HepG2 (cell line): ENCODE measurements at regions not wholly inside any gene's neighbourhood (a gene's known extent, or its start where the extent isn't known, plus 50 kb on each side); places are given as distances from the start of the nearest gene placed in this dataset.

Experiments
- CBX5 ChIP-seq: sonication (generic); formaldehyde crosslinking; IDR thresholded peaks from 2 replicates; pipeline ENCODE4 v1.4.0; 2020; ENCODE audit warnings: missing genetic modification reagents, borderline replicate concordance
- CSRNP1 ChIP-seq: sonication (generic); formaldehyde crosslinking; IDR thresholded peaks from 2 replicates; pipeline ENCODE4 v1.8.1; 2023; ENCODE audit warnings: mild to moderate bottlenecking, missing genetic modification reagents
- FOSL1 ChIP-seq: sonication (generic); formaldehyde crosslinking; IDR thresholded peaks from 2 replicates; pipeline ENCODE4 v1.9.0; 2021; ENCODE audit warnings: missing genetic modification reagents, borderline replicate concordance
- GABPB1 ChIP-seq: IDR thresholded peaks from 2 replicates; pipeline ENCODE4 v1.6.1; 2016; ENCODE audit warnings: mild to moderate bottlenecking, missing genetic modification reagents, moderate library complexity, missing compliant biosample characterization
- REXO4 ChIP-seq: sonication (generic); formaldehyde crosslinking; IDR thresholded peaks from 2 replicates; pipeline ENCODE4 v1.8.0; 2022; ENCODE audit warnings: missing genetic modification reagents, mild to moderate bottlenecking, borderline replicate concordance
- ZNF331 ChIP-seq: sonication (generic); formaldehyde crosslinking; IDR thresholded peaks from 2 replicates; pipeline ENCODE4 v1.4.0; 2020; ENCODE audit warnings: missing genetic modification reagents
- ZNF713 ChIP-seq: sonication (generic); formaldehyde crosslinking; IDR thresholded peaks from 2 replicates; pipeline ENCODE4 v1.4.0; 2020; ENCODE audit warnings: mild to moderate bottlenecking, missing genetic modification reagents
- ZSCAN5A ChIP-seq: sonication (generic); formaldehyde crosslinking; IDR thresholded peaks from 2 replicates; pipeline ENCODE4 v1.8.0; 2022; ENCODE audit warnings: mild to moderate bottlenecking, missing genetic modification reagents, borderline replicate concordance
- TF ChIP-seq, protein P1 (sequence below): sonication (generic); formaldehyde crosslinking; IDR thresholded peaks from 2 replicates; pipeline ENCODE4 v1.4.0; 2020; ENCODE audit warnings: missing genetic modification reagents
- TF ChIP-seq, protein P2 (sequence below): sonication (generic); formaldehyde crosslinking; IDR thresholded peaks from 2 replicates; pipeline ENCODE4 v1.4.0; 2020; ENCODE audit warnings: mild to moderate bottlenecking, missing genetic modification reagents
- TF ChIP-seq, protein P3 (sequence below): IDR thresholded peaks from 2 replicates; pipeline ENCODE4 v1.6.1; 2018; ENCODE audit warnings: missing genetic modification reagents

DNA sequence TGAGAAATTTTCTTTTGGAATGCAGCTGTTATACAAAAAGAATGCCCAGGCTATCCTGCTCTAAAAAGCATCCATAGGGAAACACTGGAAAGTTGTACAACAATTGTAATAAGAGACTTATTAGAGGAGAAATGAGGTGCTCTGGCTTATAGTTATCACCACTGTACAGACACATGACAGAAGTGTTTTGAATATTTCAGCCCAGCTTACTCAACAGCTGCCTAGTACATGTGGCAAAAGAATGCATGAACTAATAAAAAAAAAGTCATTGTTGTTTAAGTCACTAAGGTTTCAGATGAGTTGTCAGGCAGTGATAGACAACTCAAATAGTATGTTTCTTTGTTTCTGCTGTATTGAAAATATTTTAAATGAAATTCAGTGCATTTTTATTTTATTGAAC lies 307.7 kb downstream of the GPM6A start (continued):
- TF ChIP-seq, protein P1, sequence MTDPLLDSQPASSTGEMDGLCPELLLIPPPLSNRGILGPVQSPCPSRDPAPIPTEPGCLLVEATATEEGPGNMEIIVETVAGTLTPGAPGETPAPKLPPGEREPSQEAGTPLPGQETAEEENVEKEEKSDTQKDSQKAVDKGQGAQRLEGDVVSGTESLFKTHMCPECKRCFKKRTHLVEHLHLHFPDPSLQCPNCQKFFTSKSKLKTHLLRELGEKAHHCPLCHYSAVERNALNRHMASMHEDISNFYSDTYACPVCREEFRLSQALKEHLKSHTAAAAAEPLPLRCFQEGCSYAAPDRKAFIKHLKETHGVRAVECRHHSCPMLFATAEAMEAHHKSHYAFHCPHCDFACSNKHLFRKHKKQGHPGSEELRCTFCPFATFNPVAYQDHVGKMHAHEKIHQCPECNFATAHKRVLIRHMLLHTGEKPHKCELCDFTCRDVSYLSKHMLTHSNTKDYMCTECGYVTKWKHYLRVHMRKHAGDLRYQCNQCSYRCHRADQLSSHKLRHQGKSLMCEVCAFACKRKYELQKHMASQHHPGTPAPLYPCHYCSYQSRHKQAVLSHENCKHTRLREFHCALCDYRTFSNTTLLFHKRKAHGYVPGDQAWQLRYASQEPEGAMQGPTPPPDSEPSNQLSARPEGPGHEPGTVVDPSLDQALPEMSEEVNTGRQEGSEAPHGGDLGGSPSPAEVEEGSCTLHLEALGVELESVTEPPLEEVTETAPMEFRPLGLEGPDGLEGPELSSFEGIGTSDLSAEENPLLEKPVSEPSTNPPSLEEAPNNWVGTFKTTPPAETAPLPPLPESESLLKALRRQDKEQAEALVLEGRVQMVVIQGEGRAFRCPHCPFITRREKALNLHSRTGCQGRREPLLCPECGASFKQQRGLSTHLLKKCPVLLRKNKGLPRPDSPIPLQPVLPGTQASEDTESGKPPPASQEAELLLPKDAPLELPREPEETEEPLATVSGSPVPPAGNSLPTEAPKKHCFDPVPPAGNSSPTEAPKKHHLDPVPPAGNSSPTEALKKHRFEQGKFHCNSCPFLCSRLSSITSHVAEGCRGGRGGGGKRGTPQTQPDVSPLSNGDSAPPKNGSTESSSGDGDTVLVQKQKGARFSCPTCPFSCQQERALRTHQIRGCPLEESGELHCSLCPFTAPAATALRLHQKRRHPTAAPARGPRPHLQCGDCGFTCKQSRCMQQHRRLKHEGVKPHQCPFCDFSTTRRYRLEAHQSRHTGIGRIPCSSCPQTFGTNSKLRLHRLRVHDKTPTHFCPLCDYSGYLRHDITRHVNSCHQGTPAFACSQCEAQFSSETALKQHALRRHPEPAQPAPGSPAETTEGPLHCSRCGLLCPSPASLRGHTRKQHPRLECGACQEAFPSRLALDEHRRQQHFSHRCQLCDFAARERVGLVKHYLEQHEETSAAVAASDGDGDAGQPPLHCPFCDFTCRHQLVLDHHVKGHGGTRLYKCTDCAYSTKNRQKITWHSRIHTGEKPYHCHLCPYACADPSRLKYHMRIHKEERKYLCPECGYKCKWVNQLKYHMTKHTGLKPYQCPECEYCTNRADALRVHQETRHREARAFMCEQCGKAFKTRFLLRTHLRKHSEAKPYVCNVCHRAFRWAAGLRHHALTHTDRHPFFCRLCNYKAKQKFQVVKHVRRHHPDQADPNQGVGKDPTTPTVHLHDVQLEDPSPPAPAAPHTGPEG: no peak
- TF ChIP-seq CBX5 (CRISPR knock-in tag): no peak
- TF ChIP-seq, protein P2, sequence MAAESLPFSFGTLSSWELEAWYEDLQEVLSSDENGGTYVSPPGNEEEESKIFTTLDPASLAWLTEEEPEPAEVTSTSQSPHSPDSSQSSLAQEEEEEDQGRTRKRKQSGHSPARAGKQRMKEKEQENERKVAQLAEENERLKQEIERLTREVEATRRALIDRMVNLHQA (CRISPR knock-in tag): no peak
- no peak for TF ChIP-seq REXO4 (CRISPR knock-in tag)
- no peak for TF ChIP-seq ZSCAN5A (CRISPR knock-in tag)
- TF ChIP-seq ZNF331 (CRISPR knock-in tag): no peak
- TF ChIP-seq ZNF713 (CRISPR knock-in tag): no peak
- TF ChIP-seq GABPB1 (CRISPR knock-in tag): no peak
- no peak for TF ChIP-seq FOSL1 (CRISPR knock-in tag)
- TF ChIP-seq CSRNP1 (CRISPR knock-in tag): no peak
- TF ChIP-seq, protein P3, sequence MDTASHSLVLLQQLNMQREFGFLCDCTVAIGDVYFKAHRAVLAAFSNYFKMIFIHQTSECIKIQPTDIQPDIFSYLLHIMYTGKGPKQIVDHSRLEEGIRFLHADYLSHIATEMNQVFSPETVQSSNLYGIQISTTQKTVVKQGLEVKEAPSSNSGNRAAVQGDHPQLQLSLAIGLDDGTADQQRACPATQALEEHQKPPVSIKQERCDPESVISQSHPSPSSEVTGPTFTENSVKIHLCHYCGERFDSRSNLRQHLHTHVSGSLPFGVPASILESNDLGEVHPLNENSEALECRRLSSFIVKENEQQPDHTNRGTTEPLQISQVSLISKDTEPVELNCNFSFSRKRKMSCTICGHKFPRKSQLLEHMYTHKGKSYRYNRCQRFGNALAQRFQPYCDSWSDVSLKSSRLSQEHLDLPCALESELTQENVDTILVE (CRISPR knock-in tag): no peak
